GM12865 (cell line): ENCODE measurements at regions not wholly inside any gene's neighbourhood (a gene's known extent, or its start where the extent isn't known, plus 50 kb on each side); places are given as distances from the start of the nearest gene placed in this dataset.
A peak's percentile ranks its signal among the peaks of the same experiment; 100 is the strongest.
"Not testable (repeated sequence)": the region's sequence is repeated elsewhere in the genome, so short reads cannot be mapped to it uniquely, and the experiment has no call there.

ENCODE experiments used
- DNase-seq: peaks from one replicate; pipeline ENCODE4 v3.0.0; 2010; ENCODE audit warnings: low read depth
- H3K4me3 ChIP-seq: 2 replicates; pipeline ENCODE4 v1.5.1; 2011; ENCODE audit warnings: mild to moderate bottlenecking, low read depth, low read length, control low read depth
- CTCF ChIP-seq: IDR thresholded peaks from 2 replicates; pipeline ENCODE4 v1.5.1; 2011; ENCODE audit warnings: low read length, control low read depth, low read depth, inconsistent platforms; ENCODE audit not compliant: insufficient read depth; ENCODE audit errors: missing control alignments

GRCh38 chr14:52175982-52176502 lies 91.5 kb upstream of the PTGDR start:
- TF ChIP-seq CTCF = no peak
- no peak overlapping the region for H3K4me3 ChIP-seq
- DNase-seq = peak; percentile 58

GRCh38 chr14:52171932-52172331 lies 95.6 kb upstream of the PTGDR start:
- not testable (repeated sequence) for H3K4me3 ChIP-seq, DNase-seq

GRCh38 chr14:52166822-52167221 lies 98.0 kb upstream of the NID2 start:
- H3K4me3 ChIP-seq = no peak overlapping the region
- DNase-seq = no peak
- TF ChIP-seq CTCF = no peak

GRCh38 chr14:52155651-52156213 lies 86.9 kb upstream of the NID2 start:
- DNase-seq = no peak

GRCh38 chr14:52154992-52155650 lies 86.3 kb upstream of the NID2 start:
- no peak for TF ChIP-seq CTCF

More at GRCh38 chr14:52155651-52156213, 86.9 kb upstream of the NID2 start:
- H3K4me3 ChIP-seq = no peak overlapping the region
- no peak for TF ChIP-seq CTCF

GRCh38 chr14:52153939-52154338 lies 85.1 kb upstream of the NID2 start:
- no peak overlapping the region for H3K4me3 ChIP-seq
- no peak for DNase-seq
- no peak for TF ChIP-seq CTCF

More at GRCh38 chr14:52154992-52155650, 86.3 kb upstream of the NID2 start:
- DNase-seq = peak; percentile 9
- H3K4me3 ChIP-seq = no peak overlapping the region

GRCh38 chr14:52150162-52150561 lies 81.3 kb upstream of the NID2 start:
- no peak for DNase-seq
- TF ChIP-seq CTCF = no peak
- H3K4me3 ChIP-seq = no peak overlapping the region
